Neural cell (in vitro differentiated cells): ENCODE measurements at regions not wholly inside any gene's neighbourhood (a gene's known extent, or its start where the extent isn't known, plus 50 kb on each side); places are given as distances from the start of the nearest gene placed in this dataset.

Experiments
- H2AFZ ChIP-seq: fragments of 200-600, 300-800 bp; sonication (generic), shearing (Covaris generic); 2 replicates; pipeline ENCODE4 v1.6.0; 2014; ENCODE audit warnings: low read depth, mild to moderate bottlenecking, antibody characterized with exemption, low read length, moderate library complexity
- H3F3A ChIP-seq: fragments of 200-600 bp; shearing (Covaris generic); 2 replicates; pipeline ENCODE4 v1.6.1; 2016; ENCODE audit warnings: mild to moderate bottlenecking, moderate library complexity, mixed read lengths, antibody characterized with exemption, low read length; ENCODE audit not compliant: insufficient read depth, poor library complexity, severe bottlenecking
- H3K27ac ChIP-seq: fragments of 200-600, 300-800 bp; sonication (generic), shearing (Covaris generic); 2 replicates; pipeline ENCODE4 v1.5.1; 2014; ENCODE audit warnings: mild to moderate bottlenecking, low read length, moderate library complexity
- H3K27me3 ChIP-seq: fragments of 300-800, 200-600 bp; sonication (generic), shearing (Covaris generic); 2 replicates; pipeline ENCODE4 v1.6.0; 2014; ENCODE audit warnings: mild to moderate bottlenecking, low read depth, low read length, moderate library complexity; ENCODE audit not compliant: insufficient read depth
- H3K36me3 ChIP-seq: fragments of 300-800, 200-600 bp; sonication (generic), shearing (Covaris generic); 2 replicates; pipeline ENCODE4 v1.5.1; 2014; ENCODE audit warnings: mild to moderate bottlenecking, antibody characterized with exemption, low read length, moderate library complexity; ENCODE audit not compliant: insufficient read depth
- H3K4me2 ChIP-seq: fragments of 300-800, 200-600 bp; sonication (generic), shearing (Covaris generic); 2 replicates; pipeline ENCODE4 v1.6.0; 2014; ENCODE audit warnings: mild to moderate bottlenecking, low read length
- H3K4me3 ChIP-seq: fragments of 300-800, 200-600 bp; sonication (generic), shearing (Covaris generic); 2 replicates; pipeline ENCODE4 v1.5.1; 2014; ENCODE audit warnings: mild to moderate bottlenecking, low read length, moderate library complexity
- H3K79me2 ChIP-seq: fragments of 200-600 bp; shearing (Covaris generic); replicated peaks from 2 replicates; pipeline ENCODE4 v1.6.0; 2014; ENCODE audit warnings: mild to moderate bottlenecking, low read length, moderate library complexity; ENCODE audit not compliant: insufficient read depth
- H3K9ac ChIP-seq: fragments of 300-800, 200-600 bp; sonication (generic), shearing (Covaris generic); 2 replicates; pipeline ENCODE4 v1.6.1; 2016; ENCODE audit warnings: mild to moderate bottlenecking, low read length, mixed read lengths
- H3K9me2 ChIP-seq: fragments of 200-600 bp; shearing (Covaris generic); 2 replicates; pipeline ENCODE4 v1.6.1; 2016; ENCODE audit warnings: mild to moderate bottlenecking, low read length, mixed read lengths; ENCODE audit not compliant: insufficient read depth
- H3K9me3 ChIP-seq: fragments of 200-600, 300-800 bp; sonication (generic), shearing (Covaris generic); 2 replicates; pipeline ENCODE4 v1.6.1; 2016; ENCODE audit warnings: mild to moderate bottlenecking, mixed run types, low read length, moderate library complexity, mixed read lengths
- H4K20me1 ChIP-seq: fragments of 200-600 bp; shearing (Covaris generic); 2 replicates; pipeline ENCODE4 v1.6.1; 2016; ENCODE audit warnings: mild to moderate bottlenecking, mixed run types; ENCODE audit not compliant: insufficient read depth
- CTCF ChIP-seq: fragments of 450-650 bp; IDR thresholded peaks from 2 replicates; pipeline ENCODE4 v1.5.1; 2014; ENCODE audit warnings: antibody characterized with exemption, mild to moderate bottlenecking, moderate library complexity; ENCODE audit not compliant: poor library complexity, severe bottlenecking
- EP300 ChIP-seq: fragments of 450-650 bp; conservative IDR thresholded peaks from 2 replicates; pipeline ENCODE4 v1.6.1; 2014; ENCODE audit warnings: antibody characterized with exemption, mild to moderate bottlenecking, moderate library complexity; ENCODE audit not compliant: poor library complexity, severe bottlenecking
- EZH2 ChIP-seq: fragments of 200-600, 300-800 bp; shearing (Covaris generic), sonication (generic); IDR thresholded peaks from 2 replicates; pipeline ENCODE4 v1.6.1; 2014; ENCODE audit warnings: antibody characterized with exemption, low read length, borderline replicate concordance, mild to moderate bottlenecking; ENCODE audit not compliant: insufficient read depth, poor library complexity, severe bottlenecking
- MXI1 ChIP-seq: fragments of 450-650 bp; conservative IDR thresholded peaks from 2 replicates; pipeline ENCODE4 v1.6.1; 2014; ENCODE audit warnings: antibody characterized with exemption, mild to moderate bottlenecking; ENCODE audit not compliant: poor library complexity, severe bottlenecking
- POLR2AphosphoS5 ChIP-seq: IDR thresholded peaks from 2 replicates; pipeline ENCODE4 v1.6.1; 2012
- RAD21 ChIP-seq: fragments of 450-650 bp; conservative IDR thresholded peaks from 2 replicates; pipeline ENCODE4 v1.6.1; 2014; ENCODE audit warnings: antibody characterized with exemption, mild to moderate bottlenecking, moderate library complexity
- REST ChIP-seq: IDR thresholded peaks from 2 replicates; pipeline ENCODE4 v1.6.1; 2012; ENCODE audit warnings: borderline replicate concordance
- SMC3 ChIP-seq: fragments of 450-650 bp; conservative IDR thresholded peaks from 2 replicates; pipeline ENCODE4 v1.6.1; 2014; ENCODE audit warnings: antibody characterized with exemption, mild to moderate bottlenecking, moderate library complexity; ENCODE audit not compliant: poor library complexity
- TAF1 ChIP-seq: IDR thresholded peaks from 2 replicates; pipeline ENCODE4 v1.6.1; 2012; ENCODE audit warnings: low read depth

GRCh38 chr4:126734465-126734864 lies 898.3 kb upstream of the INTU start:
- Histone ChIP-seq H3K79me2 (no peaks in the 10 kb centered on the region), H3K9me2 (no peaks in the 10 kb centered on the region), H3F3A (no peaks in the 10 kb centered on the region), H3K27ac (no peak overlapping the region), H3K27me3 (no peaks in the 10 kb centered on the region), H3K9me3 (no peaks in the 10 kb centered on the region), H3K36me3 (no peaks in the 10 kb centered on the region), H3K4me3 (no peak overlapping the region), H3K4me2 (no peak overlapping the region), H2AFZ (no peak overlapping the region), H4K20me1 (no peaks in the 10 kb centered on the region), H3K9ac (no peak overlapping the region)
- no peak for TF ChIP-seq CTCF
- no peak for TF ChIP-seq TAF1
- no peak for TF ChIP-seq RAD21
- TF ChIP-seq SMC3: no peak
- TF ChIP-seq REST: no peak
- no peak for TF ChIP-seq EZH2
- no peak for TF ChIP-seq MXI1
- no peak for TF ChIP-seq EP300
- TF ChIP-seq POLR2AphosphoS5: no peak

- Histone ChIP-seq H3K9me3 (no peaks in the 10 kb centered on the region), H3K4me3 (no peak overlapping the region), H3K27ac (no peak overlapping the region), H2AFZ (no peak overlapping the region), H3K79me2 (no peaks in the 10 kb centered on the region), H3F3A (no peaks in the 10 kb centered on the region), H3K9me2 (no peaks in the 10 kb centered on the region), H3K4me2 (no peak overlapping the region), H4K20me1 (no peaks in the 10 kb centered on the region), H3K9ac (no peak overlapping the region), H3K36me3 (no peaks in the 10 kb centered on the region), H3K27me3 (no peaks in the 10 kb centered on the region)
- TF ChIP-seq MXI1 (no peak), EP300 (no peak), TAF1 (no peak), EZH2 (no peak), RAD21 (no peak), SMC3 (no peak), POLR2AphosphoS5 (no peak), CTCF (no peak), REST (no peak)
These were observed 897.2 kb upstream of the INTU start for GRCh38 chr4:126735294-126736132.
